A549 (cell line): ENCODE measurements at regions not wholly inside any gene's neighbourhood (a gene's known extent, or its start where the extent isn't known, plus 50 kb on each side); places are given as distances from the start of the nearest gene placed in this dataset.

Source experiments
- ATAC-seq, 2 experiments: fragments of 200-7000 bp in 1 of 2; fragments of >200 bp in 1 of 2; cut with Nextera tagmentation in 1 of 2; cut with Tn5 transposase in 1 of 2; 3 replicates each; pipeline versions ENCODE4 v1.8.0 to v1.9.1; 2018 to 2020; ENCODE audit warnings: mild to moderate bottlenecking in 1 of 2, moderate library complexity in 1 of 2
- CTCF ChIA-PET: fragments of 300-600 bp; sonication (Branson Sonifier 250); formaldehyde crosslinking; extraction: SDS; loops from one replicate; lab custom pipeline; 2021; ENCODE audit warnings: antibody characterized with exemption, inconsistent platforms; lab: Yijun Ruan, JAX
- POLR2A ChIA-PET: fragments of 350-600 bp; formaldehyde crosslinking; extraction: SDS; loops from one replicate; lab custom pipeline; 2021; ENCODE audit warnings: antibody characterized with exemption, inconsistent platforms; lab: Yijun Ruan, JAX
- DNase-seq, 2 experiments: peaks; one replicate each; pipeline versions ENCODE4 v3.0.0 to v3.0.0-alpha.2; 2011 to 2016; ENCODE audit warnings: low read depth in 1 of 2, low spot score in 1 of 2
- FAIRE-seq: peaks from 2 replicates; lab custom pipeline; 2011; peaks lifted over from hg19 to GRCh38; lab: Jason Lieb, UNC
- H3K27ac ChIP-seq, 2 experiments: fragments of >200 bp; sonication (Bioruptor Twin); formaldehyde crosslinking; 3 replicates each; pipeline ENCODE4 v1.5.1; 2016 to 2017
- H3K4me1 ChIP-seq: fragments of >200 bp; sonication (Bioruptor Twin); formaldehyde crosslinking; 3 replicates; pipeline ENCODE4 v1.6.1; 2016
- H3K4me2 ChIP-seq: fragments of >200 bp; sonication (Bioruptor Twin); formaldehyde crosslinking; 3 replicates; pipeline ENCODE4 v1.6.1; 2016
- H3K4me3 ChIP-seq: fragments of >200 bp; sonication (Bioruptor Twin); formaldehyde crosslinking; 3 replicates; pipeline ENCODE4 v1.5.1; 2016
- H3K9me3 ChIP-seq: fragments of >200 bp; sonication (Bioruptor Twin); formaldehyde crosslinking; 3 replicates; pipeline ENCODE4 v1.6.1; 2016
- BCL3 ChIP-seq: fragments of >200 bp; sonication (Bioruptor Twin); formaldehyde crosslinking; IDR thresholded peaks from 3 replicates; pipeline ENCODE4 v1.6.1; 2016
- CBX2 ChIP-seq: fragments of 200-600 bp; sonication (generic); IDR thresholded peaks from 2 replicates; pipeline ENCODE4 v1.6.1; 2016; ENCODE audit warnings: low read depth, mild to moderate bottlenecking, borderline replicate concordance
- CHD4 ChIP-seq: fragments of 200-600 bp; sonication (generic); IDR thresholded peaks from 2 replicates; pipeline ENCODE4 v1.6.1; 2016; ENCODE audit warnings: antibody characterized with exemption, mild to moderate bottlenecking, borderline replicate concordance
- EHF ChIP-seq: fragments of 250-450 bp; sonication (Bioruptor Pico); IDR thresholded peaks from 2 replicates; pipeline ENCODE4 v1.5.0; 2020; ENCODE audit warnings: mild to moderate bottlenecking
- HEYL ChIP-seq: fragments of 250-450 bp; sonication (Bioruptor Pico); IDR thresholded peaks from 2 replicates; pipeline ENCODE4 v1.8.0; 2021; ENCODE audit warnings: mild to moderate bottlenecking, moderate library complexity
- HMGXB4 ChIP-seq: fragments of 250-450 bp; sonication (Bioruptor Pico); IDR thresholded peaks from 2 replicates; pipeline ENCODE4 v1.5.0; 2021; ENCODE audit warnings: mild to moderate bottlenecking, moderate library complexity, borderline replicate concordance
- HOXB13 ChIP-seq: fragments of 250-450 bp; sonication (Bioruptor Pico); IDR thresholded peaks from 2 replicates; pipeline ENCODE4 v1.5.0; 2020; ENCODE audit warnings: low read depth, mild to moderate bottlenecking, moderate library complexity
- HOXB5 ChIP-seq: fragments of 250-450 bp; sonication (Bioruptor Pico); IDR thresholded peaks from 2 replicates; pipeline ENCODE4 v1.5.0; 2020; ENCODE audit warnings: mild to moderate bottlenecking, moderate library complexity
- KDM1A ChIP-seq: fragments of 200-600 bp; sonication (generic); IDR thresholded peaks from 2 replicates; pipeline ENCODE4 v1.6.1; 2016; ENCODE audit warnings: low read depth, mild to moderate bottlenecking
- MAFK ChIP-seq: fragments of 450-650 bp; IDR thresholded peaks from 2 replicates; pipeline ENCODE4 v1.6.1; 2014; ENCODE audit not compliant: partially characterized antibody
- NPAS2 ChIP-seq: fragments of 250-450 bp; sonication (Bioruptor Pico); IDR thresholded peaks from 2 replicates; pipeline ENCODE4 v1.8.0; 2022; ENCODE audit warnings: mild to moderate bottlenecking, moderate library complexity, borderline replicate concordance
- PHF8 ChIP-seq: fragments of 200-600 bp; sonication (generic); IDR thresholded peaks from 2 replicates; pipeline ENCODE4 v1.6.1; 2016; ENCODE audit warnings: low read depth, mild to moderate bottlenecking, antibody characterized with exemption, moderate library complexity, borderline replicate concordance
- POLR2AphosphoS2 ChIP-seq: conservative IDR thresholded peaks from 2 replicates; pipeline ENCODE4 v1.6.1; 2012; ENCODE audit warnings: low read length, improper control_type of control experiment, inconsistent platforms
- RCOR1 ChIP-seq: fragments of 150-350 bp; IDR thresholded peaks from 2 replicates; pipeline ENCODE4 v1.6.1; 2014; ENCODE audit warnings: antibody characterized with exemption, low read length, low read depth
- REST ChIP-seq: fragments of 200-600 bp; sonication (generic); IDR thresholded peaks from 2 replicates; pipeline ENCODE4 v1.6.1; 2016; ENCODE audit warnings: antibody characterized with exemption, mild to moderate bottlenecking, moderate library complexity
- TFCP2L1 ChIP-seq: fragments of 250-450 bp; sonication (Bioruptor Pico); IDR thresholded peaks from 2 replicates; pipeline ENCODE4 v1.5.0; 2021; ENCODE audit warnings: mild to moderate bottlenecking
- ZNF302 ChIP-seq: fragments of 250-450 bp; sonication (Bioruptor Pico); IDR thresholded peaks from 2 replicates; pipeline ENCODE4 v1.9.0; 2021; ENCODE audit warnings: inconsistent platforms, mild to moderate bottlenecking, moderate library complexity
- WGBS: methylation state at CpG from one replicate; pipeline ENCODE4 v1.1.6; 2017; ENCODE audit errors: missing lambda C conversion rate; 5-methylcytosine and 5-hydroxymethylcytosine counted together
- TF ChIP-seq, protein P1 (sequence below): IDR thresholded peaks from 2 replicates; pipeline ENCODE4 v1.6.1; 2012

GRCh38 chr17:51454456-51454978, 194.2 kb downstream of the UTP18 start:
- POLR2A ChIA-PET, result no interaction called here
- TF ChIP-seq NPAS2 (CRISPR knock-in tag) (no peak), TFCP2L1 (no peak), EHF (CRISPR knock-in tag) (no peak), HMGXB4 (CRISPR knock-in tag) (no peak), REST (no peak), HOXB13 (no peak), PHF8 (no peak), CBX2 (no peak), BCL3 (no peak), HOXB5 (CRISPR knock-in tag) (no peak), ZNF302 (CRISPR knock-in tag) (no peak), POLR2AphosphoS2 (no peak)
- TF ChIP-seq, protein P1, sequence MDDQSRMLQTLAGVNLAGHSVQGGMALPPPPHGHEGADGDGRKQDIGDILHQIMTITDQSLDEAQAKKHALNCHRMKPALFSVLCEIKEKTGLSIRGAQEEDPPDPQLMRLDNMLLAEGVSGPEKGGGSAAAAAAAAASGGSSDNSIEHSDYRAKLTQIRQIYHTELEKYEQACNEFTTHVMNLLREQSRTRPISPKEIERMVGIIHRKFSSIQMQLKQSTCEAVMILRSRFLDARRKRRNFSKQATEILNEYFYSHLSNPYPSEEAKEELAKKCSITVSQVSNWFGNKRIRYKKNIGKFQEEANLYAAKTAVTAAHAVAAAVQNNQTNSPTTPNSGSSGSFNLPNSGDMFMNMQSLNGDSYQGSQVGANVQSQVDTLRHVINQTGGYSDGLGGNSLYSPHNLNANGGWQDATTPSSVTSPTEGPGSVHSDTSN, result no peak
- TF ChIP-seq, all 56 proteins: peak for 0
- 91% methylated on average over 1 of the region's 1 CpG for WGBS
- ATAC-seq (no peak), FAIRE-seq (no peak), DNase-seq (no peak)
- H3K4me3 ChIP-seq, result no peak overlapping the region
- H3K4me1 ChIP-seq, result peaks cover 17% of the 10 kb centered on the region
- no peak overlapping the region for H3K4me2 ChIP-seq
- CTCF ChIA-PET, result interaction anchor here (0.8 to 4.4 kb wide), 6 partner anchors 9 to 83 kb away, joined by 3 to 27 read pairs (median 3); no protein-coding TSS in a partner anchor
- no peak overlapping the region for H3K27ac ChIP-seq
- H3K9me3 ChIP-seq, result no peaks in the 10 kb centered on the region

DNA sequence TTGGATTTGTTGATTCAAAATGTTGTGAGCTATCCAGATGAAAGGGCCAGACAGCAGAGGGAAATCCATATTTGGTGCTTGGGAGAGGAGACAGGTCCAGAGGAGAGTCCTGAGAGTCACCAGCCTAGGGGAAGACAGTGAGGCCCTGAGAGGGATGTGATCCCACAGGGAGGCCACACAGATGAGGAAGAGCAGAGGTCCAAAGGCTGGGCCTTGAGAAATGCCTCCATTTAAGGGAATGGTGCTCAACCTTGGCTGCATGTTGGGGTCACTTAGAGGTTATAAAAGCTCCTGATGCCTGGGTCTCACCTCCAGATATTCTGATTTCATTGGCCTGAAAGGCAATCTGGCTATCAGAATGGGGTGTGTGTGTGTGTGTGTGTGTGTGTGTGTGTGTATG, 194.9 kb downstream of the UTP18 start:
- ChIA-PET POLR2A (interaction anchor here (0.7 kb wide), 1 partner anchor 10 kb away, joined by 3 read pairs; no protein-coding TSS in a partner anchor), CTCF (interaction anchor here (0.8 to 4.4 kb wide), 6 partner anchors 8 to 84 kb away, joined by 3 to 27 read pairs (median 3); no protein-coding TSS in a partner anchor)
- Histone ChIP-seq H3K4me1 (peaks cover 17% of the 10 kb centered on the region), H3K27ac (0 out of 6 replicates have a peak overlapping the region, but pooled peaks of 1 of the 2 experiments have one; percentile 13), H3K9me3 (no peaks in the 10 kb centered on the region), H3K4me2 (no peak overlapping the region), H3K4me3 (no peak overlapping the region)
- TF ChIP-seq HOXB13, result no peak
- TF ChIP-seq HEYL (CRISPR knock-in tag), result no peak
- TF ChIP-seq KDM1A, result no peak
- TF ChIP-seq RCOR1, result no peak
- no peak for TF ChIP-seq CHD4
- TF ChIP-seq MAFK, result no peak
- ATAC-seq (peak; percentile 31 to 47; a peak in 1 of 6 replicates), DNase-seq (no peak), FAIRE-seq (no peak)
